Liver (tissue), 8 donors: ENCODE measurements at regions not wholly inside any gene's neighbourhood (a gene's known extent, or its start where the extent isn't known, plus 50 kb on each side); places are given as distances from the start of the nearest gene placed in this dataset.

Experiments
- DNase-seq: peaks from one replicate; pipeline ENCODE4 v3.0.0-alpha.2; 2017; ENCODE audit warnings: low spot score
- H3K27ac ChIP-seq, 2 donors: one replicate each; pipeline ENCODE4 v1.7.0; 2013; ENCODE audit warnings: inconsistent platforms in 2 of 2, low read length in 2 of 2, control low read depth in 1 of 2, low read depth in 1 of 2, mild to moderate bottlenecking in 1 of 2
- H3K27me3 ChIP-seq, 4 donors: one replicate each; pipeline versions ENCODE4 v1.6.1 to v1.7.0; 2013; ENCODE audit warnings: low read length in 3 of 4, inconsistent platforms in 1 of 4, mild to moderate bottlenecking in 1 of 4, moderate library complexity in 1 of 4; ENCODE audit not compliant: control insufficient read depth in 4 of 4, insufficient read depth in 4 of 4
- H3K36me3 ChIP-seq, 4 donors: one replicate each; pipeline versions ENCODE4 v1.6.1 to v1.7.0; 2013; ENCODE audit warnings: low read length in 3 of 4, mild to moderate bottlenecking in 3 of 4, low read depth in 1 of 4, moderate library complexity in 1 of 4; ENCODE audit not compliant: control insufficient read depth in 4 of 4, insufficient read depth in 3 of 4
- H3K4me1 ChIP-seq, 4 donors: one replicate each; pipeline versions ENCODE4 v1.6.1 to v1.7.0; 2013; ENCODE audit warnings: low read length in 3 of 4, mild to moderate bottlenecking in 3 of 4, moderate library complexity in 1 of 4; ENCODE audit not compliant: control insufficient read depth in 4 of 4, insufficient read depth in 4 of 4
- H3K4me3 ChIP-seq, 3 donors: one replicate each; pipeline versions ENCODE4 v1.6.1 to v1.7.0; 2013; ENCODE audit warnings: low read length in 3 of 3, control low read depth in 1 of 3, low read depth in 1 of 3, mild to moderate bottlenecking in 1 of 3
- H3K9ac ChIP-seq, 2 donors: one replicate each; pipeline ENCODE4 v1.7.0; 2013; ENCODE audit warnings: low read length in 2 of 2, mild to moderate bottlenecking in 2 of 2, moderate library complexity in 2 of 2, control low read depth in 1 of 2, low read depth in 1 of 2
- H3K9me3 ChIP-seq, 4 donors: one replicate each; pipeline versions ENCODE4 v1.6.1 to v1.7.0; 2013; ENCODE audit warnings: low read length in 3 of 4; ENCODE audit not compliant: control insufficient read depth in 4 of 4
- EGR1 ChIP-seq, 2 donors: IDR thresholded peaks; 2 replicates each; pipeline ENCODE4 v1.6.1; 2016 to 2018; ENCODE audit warnings: antibody characterized with exemption in 2 of 2, low read depth in 2 of 2
- FOXA1 ChIP-seq: IDR thresholded peaks from 2 replicates; pipeline ENCODE4 v1.6.1; 2016; ENCODE audit warnings: antibody characterized with exemption
- FOXA2 ChIP-seq: IDR thresholded peaks from 2 replicates; pipeline ENCODE4 v1.6.1; 2016; ENCODE audit warnings: antibody characterized with exemption
- GABPA ChIP-seq, 2 donors: IDR thresholded peaks in 1 of 2; conservative IDR thresholded peaks in 1 of 2; 2 replicates each; pipeline ENCODE4 v1.6.1; 2016; ENCODE audit warnings: antibody characterized with exemption in 2 of 2, mild to moderate bottlenecking in 1 of 2, moderate library complexity in 1 of 2
- HNF4A ChIP-seq, 2 donors: conservative IDR thresholded peaks; 2 replicates each; pipeline ENCODE4 v1.6.1; 2016; ENCODE audit warnings: antibody characterized with exemption in 2 of 2, mild to moderate bottlenecking in 2 of 2
- HNF4G ChIP-seq: IDR thresholded peaks from 2 replicates; pipeline ENCODE4 v1.6.1; 2016; ENCODE audit warnings: antibody characterized with exemption
- JUND ChIP-seq, 2 donors: IDR thresholded peaks; 2 replicates each; pipeline ENCODE4 v1.6.1; 2016; ENCODE audit warnings: antibody characterized with exemption in 2 of 2
- NR2F2 ChIP-seq: IDR thresholded peaks from 2 replicates; pipeline ENCODE4 v1.6.1; 2016; ENCODE audit warnings: antibody characterized with exemption
- RAD21 ChIP-seq, 2 donors: IDR thresholded peaks; 2 replicates each; pipeline ENCODE4 v1.6.1; 2016; ENCODE audit warnings: antibody characterized with exemption in 2 of 2, mild to moderate bottlenecking in 2 of 2
- RXRA ChIP-seq, 2 donors: IDR thresholded peaks; 2 replicates each; pipeline ENCODE4 v1.6.1; 2017 to 2018; ENCODE audit warnings: antibody characterized with exemption in 2 of 2, mild to moderate bottlenecking in 1 of 2
- SP1 ChIP-seq: IDR thresholded peaks from 2 replicates; pipeline ENCODE4 v1.6.1; 2018; ENCODE audit warnings: antibody characterized with exemption, mild to moderate bottlenecking
- TAF1 ChIP-seq: conservative IDR thresholded peaks from 2 replicates; pipeline ENCODE4 v1.6.1; 2016; ENCODE audit warnings: antibody characterized with exemption, mild to moderate bottlenecking
- YY1 ChIP-seq: IDR thresholded peaks from 2 replicates; pipeline ENCODE4 v1.6.1; 2016; ENCODE audit warnings: antibody characterized with exemption, mild to moderate bottlenecking
- WGBS: extraction: QIAGEN DNeasy Blood & Tissue Kit; methylation state at CpG from one replicate; pipeline ENCODE4 v1.1.7; 2013; 5-methylcytosine and 5-hydroxymethylcytosine counted together
- TF ChIP-seq, protein P1 (sequence below): IDR thresholded peaks from 2 replicates; pipeline ENCODE4 v1.6.1; 2016; ENCODE audit warnings: antibody characterized with exemption
- TF ChIP-seq, protein P2 (sequence below): IDR thresholded peaks from 2 replicates; pipeline ENCODE4 v1.6.1; 2016; ENCODE audit warnings: antibody characterized with exemption
- TF ChIP-seq, protein P3 (sequence below): fragments of 150-350 bp; IDR thresholded peaks from 2 replicates; pipeline ENCODE4 v1.5.1; 2017; ENCODE audit warnings: improper control_type of control experiment, low read depth, low read length; ENCODE audit not compliant: missing input control
- TF ChIP-seq, protein P4 (sequence below): IDR thresholded peaks from 2 replicates; pipeline ENCODE4 v1.6.1; 2016; ENCODE audit warnings: antibody characterized with exemption
- donor health status: healthy.
- donor health status: healthy.
- donor health status: healthy.
- donor health status: healthy.
- donor health status: healthy.

DNA sequence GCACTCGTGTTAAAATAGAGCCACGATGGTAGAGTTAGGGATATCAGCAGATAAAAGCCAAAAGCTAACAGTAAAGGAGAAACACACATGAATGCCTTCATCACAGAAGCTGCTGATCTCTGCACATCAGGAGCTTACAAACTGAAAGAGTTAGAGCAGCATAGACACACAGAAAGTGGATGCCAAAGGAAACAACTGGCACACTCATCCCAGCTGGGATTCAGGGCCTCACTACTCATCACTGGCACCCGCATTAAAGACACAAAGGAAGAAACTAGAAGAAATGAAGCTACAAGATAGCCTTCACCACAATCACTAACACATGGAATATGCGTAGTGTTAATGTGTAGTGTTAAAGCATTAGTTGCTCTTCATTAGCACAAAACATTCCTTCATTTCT, 156.4 kb upstream of the TBL1X start:
- H3K4me3 ChIP-seq: no peak overlapping the region
- H3K9me3 ChIP-seq: peaks cover 0 to 2% (median 0%) of the 10 kb centered on the region in 4 donors
- WGBS: 93% methylated on average over 4 of the region's 4 CpGs
- no peaks in the 10 kb centered on the region for H3K27me3 ChIP-seq
- no peak overlapping the region for H3K9ac ChIP-seq
- H3K36me3 ChIP-seq: no peaks in the 10 kb centered on the region
- no peak for DNase-seq
- H3K4me1 ChIP-seq: no peaks in the 10 kb centered on the region
- TF ChIP-seq YY1: no peak
- no peak for TF ChIP-seq GABPA (IDR thresholded peaks at IDR 0.05 in 1 of 2, conservative IDR thresholded peaks at IDR 0.05 in 1 of 2)
- TF ChIP-seq EGR1 (IDR thresholded peaks at IDR 0.05; ENCODE audit: low read depth in 2 of 2): no peak
- TF ChIP-seq TAF1: no peak
- TF ChIP-seq, protein P1, sequence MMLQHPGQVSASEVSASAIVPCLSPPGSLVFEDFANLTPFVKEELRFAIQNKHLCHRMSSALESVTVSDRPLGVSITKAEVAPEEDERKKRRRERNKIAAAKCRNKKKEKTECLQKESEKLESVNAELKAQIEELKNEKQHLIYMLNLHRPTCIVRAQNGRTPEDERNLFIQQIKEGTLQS: no peak
- TF ChIP-seq, protein P2, sequence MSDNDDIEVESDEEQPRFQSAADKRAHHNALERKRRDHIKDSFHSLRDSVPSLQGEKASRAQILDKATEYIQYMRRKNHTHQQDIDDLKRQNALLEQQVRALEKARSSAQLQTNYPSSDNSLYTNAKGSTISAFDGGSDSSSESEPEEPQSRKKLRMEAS: no peak
- no peak for TF ChIP-seq FOXA2
- no peak for TF ChIP-seq SP1
- no peak for TF ChIP-seq HNF4A (conservative IDR thresholded peaks at IDR 0.05)
- TF ChIP-seq, protein P3, sequence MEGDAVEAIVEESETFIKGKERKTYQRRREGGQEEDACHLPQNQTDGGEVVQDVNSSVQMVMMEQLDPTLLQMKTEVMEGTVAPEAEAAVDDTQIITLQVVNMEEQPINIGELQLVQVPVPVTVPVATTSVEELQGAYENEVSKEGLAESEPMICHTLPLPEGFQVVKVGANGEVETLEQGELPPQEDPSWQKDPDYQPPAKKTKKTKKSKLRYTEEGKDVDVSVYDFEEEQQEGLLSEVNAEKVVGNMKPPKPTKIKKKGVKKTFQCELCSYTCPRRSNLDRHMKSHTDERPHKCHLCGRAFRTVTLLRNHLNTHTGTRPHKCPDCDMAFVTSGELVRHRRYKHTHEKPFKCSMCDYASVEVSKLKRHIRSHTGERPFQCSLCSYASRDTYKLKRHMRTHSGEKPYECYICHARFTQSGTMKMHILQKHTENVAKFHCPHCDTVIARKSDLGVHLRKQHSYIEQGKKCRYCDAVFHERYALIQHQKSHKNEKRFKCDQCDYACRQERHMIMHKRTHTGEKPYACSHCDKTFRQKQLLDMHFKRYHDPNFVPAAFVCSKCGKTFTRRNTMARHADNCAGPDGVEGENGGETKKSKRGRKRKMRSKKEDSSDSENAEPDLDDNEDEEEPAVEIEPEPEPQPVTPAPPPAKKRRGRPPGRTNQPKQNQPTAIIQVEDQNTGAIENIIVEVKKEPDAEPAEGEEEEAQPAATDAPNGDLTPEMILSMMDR: no peak
- no peak for TF ChIP-seq RXRA (IDR thresholded peaks at IDR 0.05)
- no peak for TF ChIP-seq NR2F2
- no peak for TF ChIP-seq FOXA1
- TF ChIP-seq, protein P4, sequence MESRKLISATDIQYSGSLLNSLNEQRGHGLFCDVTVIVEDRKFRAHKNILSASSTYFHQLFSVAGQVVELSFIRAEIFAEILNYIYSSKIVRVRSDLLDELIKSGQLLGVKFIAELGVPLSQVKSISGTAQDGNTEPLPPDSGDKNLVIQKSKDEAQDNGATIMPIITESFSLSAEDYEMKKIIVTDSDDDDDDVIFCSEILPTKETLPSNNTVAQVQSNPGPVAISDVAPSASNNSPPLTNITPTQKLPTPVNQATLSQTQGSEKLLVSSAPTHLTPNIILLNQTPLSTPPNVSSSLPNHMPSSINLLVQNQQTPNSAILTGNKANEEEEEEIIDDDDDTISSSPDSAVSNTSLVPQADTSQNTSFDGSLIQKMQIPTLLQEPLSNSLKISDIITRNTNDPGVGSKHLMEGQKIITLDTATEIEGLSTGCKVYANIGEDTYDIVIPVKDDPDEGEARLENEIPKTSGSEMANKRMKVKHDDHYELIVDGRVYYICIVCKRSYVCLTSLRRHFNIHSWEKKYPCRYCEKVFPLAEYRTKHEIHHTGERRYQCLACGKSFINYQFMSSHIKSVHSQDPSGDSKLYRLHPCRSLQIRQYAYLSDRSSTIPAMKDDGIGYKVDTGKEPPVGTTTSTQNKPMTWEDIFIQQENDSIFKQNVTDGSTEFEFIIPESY: no peak
- no peak for TF ChIP-seq JUND (IDR thresholded peaks at IDR 0.05)
- no peak for TF ChIP-seq HNF4G
- TF ChIP-seq RAD21 (IDR thresholded peaks at IDR 0.05): no peak
- no peak overlapping the region for H3K27ac ChIP-seq

DNA sequence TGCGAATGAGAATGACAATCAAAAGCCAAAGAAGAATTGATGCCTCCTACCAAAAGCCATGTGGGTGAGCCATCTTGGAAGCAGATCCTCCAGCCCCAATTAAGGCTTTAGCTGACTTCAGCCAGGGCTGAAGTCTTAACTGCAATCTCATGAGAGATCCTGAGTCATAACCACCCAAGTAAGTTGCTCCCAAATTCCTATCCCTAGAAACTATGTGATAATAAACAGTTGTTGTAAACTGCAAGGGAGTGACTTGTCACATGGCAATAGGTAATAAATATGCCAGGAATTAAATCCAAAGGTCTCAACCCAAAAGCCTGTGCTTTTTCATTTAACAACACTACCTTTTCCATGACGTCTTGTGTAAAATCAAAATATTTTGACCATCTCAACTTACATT, 154.2 kb upstream of the TBL1X start:
- H3K4me1 ChIP-seq: no peaks in the 10 kb centered on the region
- no peak for TF ChIP-seq TAF1
- TF ChIP-seq EGR1 (IDR thresholded peaks at IDR 0.05; ENCODE audit: low read depth in 2 of 2): no peak
- TF ChIP-seq NR2F2: no peak
- TF ChIP-seq, protein P4: no peak
- TF ChIP-seq HNF4G: no peak
- TF ChIP-seq HNF4A (conservative IDR thresholded peaks at IDR 0.05): no peak
- TF ChIP-seq GABPA (IDR thresholded peaks at IDR 0.05 in 1 of 2, conservative IDR thresholded peaks at IDR 0.05 in 1 of 2): no peak
- no peak for TF ChIP-seq JUND (IDR thresholded peaks at IDR 0.05)
- no peaks in the 10 kb centered on the region for H3K9me3 ChIP-seq
- no peaks in the 10 kb centered on the region for H3K27me3 ChIP-seq
- no peak overlapping the region for H3K9ac ChIP-seq
- no peaks in the 10 kb centered on the region for H3K36me3 ChIP-seq
- H3K27ac ChIP-seq: no peak overlapping the region
- 97% methylated on average over 2 of the region's 2 CpGs for WGBS
- DNase-seq: no peak
- H3K4me3 ChIP-seq: no peak overlapping the region
